ENCODE measurements at regions not wholly inside any gene's neighbourhood (a gene's known extent, or its start where the extent isn't known, plus 50 kb on each side); places are given as distances from the start of the nearest gene placed in this dataset.
"Not testable (repeated sequence)": the region's sequence is repeated elsewhere in the genome, so short reads cannot be mapped to it uniquely, and the experiment has no call there.

GRCh38 chr13:81080911-81081454, 740.1 kb upstream of the SPRY2 start:
- H3K4me1 ChIP-seq (ENCODE audit: control insufficient read depth in 2 of 3, insufficient read depth in 2 of 3, low read depth in 1 of 3, low read length in 3 of 3) = no peaks in the 10 kb centered on the region
- intact Hi-C loops (cut with DNase I) = no loop called here
- H3K27me3 ChIP-seq (ENCODE audit: control insufficient read depth, insufficient read depth, low read length) = no peaks in the 10 kb centered on the region
- no peak overlapping the region for H3K9ac ChIP-seq (ENCODE audit: low read length in 3 of 3)
- no peaks in the 10 kb centered on the region for H3K9me3 ChIP-seq (ENCODE audit: control insufficient read depth in 2 of 3, insufficient read depth in 1 of 3, low read length in 3 of 3)
- DNase-seq = no peak
- TF ChIP-seq CTCF (IDR thresholded peaks at IDR 0.05; ENCODE audit: borderline replicate concordance, extremely low read depth, insufficient read depth) = no peak
- H3K36me3 ChIP-seq (ENCODE audit: control insufficient read depth in 2 of 3, insufficient read depth in 3 of 3, low read length in 3 of 3) = no peaks in the 10 kb centered on the region
- no peak overlapping the region for H3K27ac ChIP-seq (ENCODE audit: low read depth in 2 of 2, low read length in 2 of 2)
- no peak overlapping the region for H3K4me3 ChIP-seq (ENCODE audit: low read length in 3 of 3)
- no peak for FAIRE-seq

GRCh38 chr13:81078048-81078447, 737.1 kb upstream of the SPRY2 start:
- no peak for TF ChIP-seq CTCF (IDR thresholded peaks at IDR 0.05; ENCODE audit: borderline replicate concordance, extremely low read depth, insufficient read depth)

GRCh38 chr13:81069822-81070221, 728.9 kb upstream of the SPRY2 start:
- H3K27ac ChIP-seq (ENCODE audit: low read depth in 2 of 2, low read length in 2 of 2); FAIRE-seq; H3K9me3 ChIP-seq (ENCODE audit: control insufficient read depth in 2 of 3, insufficient read depth in 1 of 3, low read length in 3 of 3); H3K4me3 ChIP-seq (ENCODE audit: low read length in 3 of 3); H3K36me3 ChIP-seq (ENCODE audit: control insufficient read depth in 2 of 3, insufficient read depth in 3 of 3, low read length in 3 of 3); intact Hi-C loops (cut with DNase I); H3K27me3 ChIP-seq (ENCODE audit: control insufficient read depth, insufficient read depth, low read length); H3K4me1 ChIP-seq (ENCODE audit: control insufficient read depth in 2 of 3, insufficient read depth in 2 of 3, low read depth in 1 of 3, low read length in 3 of 3); DNase-seq; H3K9ac ChIP-seq (ENCODE audit: low read length in 3 of 3): not testable (repeated sequence)

More at GRCh38 chr13:81078048-81078447, 737.1 kb upstream of the SPRY2 start:
- Histone ChIP-seq H3K4me3 (ENCODE audit: low read length in 3 of 3) (no peak overlapping the region), H3K9me3 (ENCODE audit: control insufficient read depth in 2 of 3, insufficient read depth in 1 of 3, low read length in 3 of 3) (no peaks in the 10 kb centered on the region), H3K27ac (ENCODE audit: low read depth in 2 of 2, low read length in 2 of 2) (no peak overlapping the region), H3K36me3 (ENCODE audit: control insufficient read depth in 2 of 3, insufficient read depth in 3 of 3, low read length in 3 of 3) (no peaks in the 10 kb centered on the region), H3K9ac (ENCODE audit: low read length in 3 of 3) (no peak overlapping the region), H3K4me1 (ENCODE audit: control insufficient read depth in 2 of 3, insufficient read depth in 2 of 3, low read depth in 1 of 3, low read length in 3 of 3) (no peaks in the 10 kb centered on the region), H3K27me3 (ENCODE audit: control insufficient read depth, insufficient read depth, low read length) (no peaks in the 10 kb centered on the region)
- DNase-seq = no peak
- intact Hi-C loops (cut with DNase I) = no loop called here
- no peak for FAIRE-seq

- no peaks in the 10 kb centered on the region for H3K27me3 ChIP-seq (ENCODE audit: control insufficient read depth, insufficient read depth, low read length)
- no peaks in the 10 kb centered on the region for H3K36me3 ChIP-seq (ENCODE audit: control insufficient read depth in 2 of 3, insufficient read depth in 3 of 3, low read length in 3 of 3)
- FAIRE-seq = no peak
- intact Hi-C loops (cut with DNase I) = no loop called here
- no peaks in the 10 kb centered on the region for H3K9me3 ChIP-seq (ENCODE audit: control insufficient read depth in 2 of 3, insufficient read depth in 1 of 3, low read length in 3 of 3)
- DNase-seq = no peak
- H3K4me1 ChIP-seq (ENCODE audit: control insufficient read depth in 2 of 3, insufficient read depth in 2 of 3, low read depth in 1 of 3, low read length in 3 of 3) = no peaks in the 10 kb centered on the region
- H3K27ac ChIP-seq (ENCODE audit: low read depth in 2 of 2, low read length in 2 of 2) = no peak overlapping the region
- TF ChIP-seq CTCF (IDR thresholded peaks at IDR 0.05; ENCODE audit: borderline replicate concordance, extremely low read depth, insufficient read depth) = no peak
- no peak overlapping the region for H3K9ac ChIP-seq (ENCODE audit: low read length in 3 of 3)
- H3K4me3 ChIP-seq (ENCODE audit: low read length in 3 of 3) = no peak overlapping the region
Measured at GRCh38 chr13:81058916-81059290, 718.0 kb upstream of the SPRY2 start.
